HepG2 (cell line): ENCODE measurements at regions not wholly inside any gene's neighbourhood (a gene's known extent, or its start where the extent isn't known, plus 50 kb on each side); places are given as distances from the start of the nearest gene placed in this dataset.
A peak's percentile ranks its signal among the peaks of the same experiment; 100 is the strongest.

Experiments used
- ATAC-seq: fragments of 200-7000 bp; cut with Tn5 transposase; 3 replicates; pipeline ENCODE4 v1.9.1; 2020; ENCODE audit warnings: mild to moderate bottlenecking, moderate library complexity
- BruUV-seq: library from RNA; stranded (reverse); fragments of 400-500 nt; replicated peaks from 2 replicates; lab custom pipeline; 2021; lab: Mats Ljungman, UMichigan
- CTCF ChIA-PET: fragments of 300-600 bp; formaldehyde crosslinking; extraction: SDS; loops from one replicate; lab custom pipeline; 2021; ENCODE audit warnings: low total read pairs, inconsistent platforms, low intra/inter-chr PET ratio; lab: Yijun Ruan, JAX
- POLR2A ChIA-PET: fragments of 350-600 bp; sonication (Branson Sonifier 250); formaldehyde crosslinking; loops from one replicate; lab custom pipeline; 2020; ENCODE audit warnings: antibody characterized with exemption, inconsistent platforms; lab: Yijun Ruan, JAX
- DNase-seq: peaks from one replicate; pipeline ENCODE4 v3.0.0-alpha.2; 2015; ENCODE audit warnings: low spot score
- FAIRE-seq: peaks from 3 replicates; lab custom pipeline; 2011; peaks lifted over from hg19 to GRCh38; lab: Jason Lieb, UNC
- H2AFZ ChIP-seq: one replicate; pipeline ENCODE4 v1.6.1; 2011; ENCODE audit warnings: low read length, inconsistent platforms
- H3K27ac ChIP-seq: fragments of 300-600 bp; 3 replicates; pipeline ENCODE4 v1.8.0; 2011; ENCODE audit warnings: mixed run types, mild to moderate bottlenecking, mixed read lengths, low read length, inconsistent platforms; ENCODE audit not compliant: insufficient read depth; ENCODE audit errors: extremely low read length
- H3K27me3 ChIP-seq, 2 experiments: fragments of 200-600 bp in 1 of 2; 2 replicates in 1 of 2; 3 replicates in 1 of 2; pipeline versions ENCODE4 v1.6.0 to v1.8.0; 2011; ENCODE audit warnings: low read length in 2 of 2, mild to moderate bottlenecking in 2 of 2, moderate library complexity in 2 of 2, inconsistent platforms in 1 of 2; ENCODE audit not compliant: insufficient read depth in 2 of 2, control insufficient read depth in 1 of 2
- H3K36me3 ChIP-seq, 2 experiments: fragments of 200-600 bp in 1 of 2; replicated peaks in 1 of 2; 2 replicates in 1 of 2; 3 replicates in 1 of 2; pipeline versions ENCODE4 v1.5.1 to v1.8.0; 2011; ENCODE audit warnings: low read length in 2 of 2, inconsistent platforms in 1 of 2; ENCODE audit not compliant: insufficient read depth in 2 of 2, control insufficient read depth in 1 of 2
- H3K4me1 ChIP-seq: 2 replicates; pipeline ENCODE4 v1.5.1; 2012; ENCODE audit warnings: low read length, inconsistent platforms; ENCODE audit not compliant: insufficient read depth
- H3K4me2 ChIP-seq: 2 replicates; pipeline ENCODE4 v1.6.0; 2011; ENCODE audit warnings: low read depth, low read length, inconsistent platforms
- H3K4me3 ChIP-seq, 3 experiments: fragments of 200-600 bp in 1 of 3; sonication (generic), shearing (Covaris generic) in 1 of 3; replicated peaks in 1 of 3; 2 replicates each; pipeline ENCODE4 v1.5.1; 2011 to 2016; ENCODE audit warnings: low read length in 3 of 3, inconsistent platforms in 2 of 3, low read depth in 2 of 3, mild to moderate bottlenecking in 2 of 3, control low read depth in 1 of 3, mixed read lengths in 1 of 3; ENCODE audit not compliant: insufficient read depth in 1 of 3
- H3K79me2 ChIP-seq: one replicate; pipeline ENCODE4 v1.6.1; 2011; ENCODE audit warnings: low read length, inconsistent platforms; ENCODE audit not compliant: insufficient read depth
- H3K9ac ChIP-seq: 2 replicates; pipeline ENCODE4 v1.6.0; 2011; ENCODE audit warnings: mild to moderate bottlenecking, low read depth, low read length, inconsistent platforms; ENCODE audit not compliant: insufficient read depth
- H3K9me3 ChIP-seq: 2 replicates; pipeline ENCODE4 v1.5.1; 2012; ENCODE audit warnings: mild to moderate bottlenecking, low read length
- H4K20me1 ChIP-seq: 2 replicates; pipeline ENCODE4 v1.6.0; 2011; ENCODE audit warnings: inconsistent platforms, mild to moderate bottlenecking, low read length, moderate library complexity; ENCODE audit not compliant: insufficient read depth
- CREBL2 ChIP-seq: sonication (generic); formaldehyde crosslinking; IDR thresholded peaks from 2 replicates; pipeline ENCODE4 v1.8.1; 2023; ENCODE audit warnings: missing genetic modification reagents, mild to moderate bottlenecking, borderline replicate concordance
- HNF4G ChIP-seq, 2 experiments: sonication (generic) in 1 of 2; formaldehyde crosslinking in 1 of 2; IDR thresholded peaks; 2 replicates each; pipeline versions ENCODE4 v1.4.0 to v1.6.1; 2011 to 2020; ENCODE audit warnings: borderline replicate concordance in 2 of 2, low read depth in 2 of 2, mild to moderate bottlenecking in 2 of 2, low read length in 1 of 2, missing genetic modification reagents in 1 of 2, moderate library complexity in 1 of 2
- HOMEZ ChIP-seq: IDR thresholded peaks from 2 replicates; pipeline ENCODE4 v1.6.1; 2016; ENCODE audit warnings: low read depth
- MTA3 ChIP-seq: sonication (generic); formaldehyde crosslinking; IDR thresholded peaks from 2 replicates; pipeline ENCODE4 v1.4.0; 2020; ENCODE audit warnings: missing genetic modification reagents
- SIX4 ChIP-seq: sonication (generic); formaldehyde crosslinking; IDR thresholded peaks from 2 replicates; pipeline ENCODE4 v1.4.0; 2020; ENCODE audit warnings: missing genetic modification reagents
- ZBTB21 ChIP-seq: sonication (generic); formaldehyde crosslinking; IDR thresholded peaks from 2 replicates; pipeline ENCODE4 v1.4.0; 2020; ENCODE audit warnings: missing genetic modification reagents
- ZIK1 ChIP-seq: sonication (generic); formaldehyde crosslinking; IDR thresholded peaks from 2 replicates; pipeline ENCODE4 v1.5.0; 2020; ENCODE audit warnings: mild to moderate bottlenecking, low read depth, missing genetic modification reagents, borderline replicate concordance
- WGBS: methylation state at CpG from one replicate; pipeline ENCODE4 v1.1.6; 2017; ENCODE audit warnings: low lambda C conversion rate; 5-methylcytosine and 5-hydroxymethylcytosine counted together
- in situ Hi-C: cut with HindIII; loops from 2 replicates; pipeline ENCODE4 v1.10.0; 2017; ENCODE audit warnings: low pct_unique_long_range_greater_than_20kb; ENCODE audit not compliant: extremely low pct_ligation_motif_present
- intact Hi-C: fragments of 100-400 bp; cut with micrococcal nuclease; formaldehyde crosslinking; loops from one replicate; pipeline ENCODE4 v1.10.0; 2022; ENCODE audit not compliant: unreplicated experiment

- Histone ChIP-seq H3K4me2 (no peak overlapping the region), H3K9me3 (no peaks in the 10 kb centered on the region), H3K79me2 (no peaks in the 10 kb centered on the region), H3K27ac (no peak overlapping the region), H3K9ac (no peak overlapping the region), H3K4me3 (no peak overlapping the region), H2AFZ (peak overlapping the region; percentile 38), H3K36me3 (no peaks in the 10 kb centered on the region), H4K20me1 (no peaks in the 10 kb centered on the region), H3K27me3 (no peaks in the 10 kb centered on the region), H3K4me1 (peaks cover 38% of the 10 kb centered on the region)
- TF ChIP-seq ZIK1 (CRISPR knock-in tag) (no peak), ZBTB21 (no peak), HNF4G (IDR thresholded peaks at IDR 0.05; ENCODE audit: borderline replicate concordance, low read depth, low read length) (no peak), HNF4G (CRISPR knock-in tag; IDR thresholded peaks at IDR 0.05; ENCODE audit: borderline replicate concordance, low read depth) (no peak), SIX4 (CRISPR knock-in tag) (no peak), CREBL2 (CRISPR knock-in tag) (no peak), MTA3 (CRISPR knock-in tag) (no peak), HOMEZ (no peak)
- in situ Hi-C loops (no loop called here), intact Hi-C loops (no loop called here)
- no TSS peak for BruUV-seq
- POLR2A ChIA-PET: interaction anchor here (0.9 kb wide), 1 partner anchor 29 kb away, joined by 3 read pairs; no protein-coding TSS in a partner anchor
- CTCF ChIA-PET: no interaction called here
- 98% methylated on average over 3 of the region's 3 CpGs for WGBS
- DNase-seq: no peak
- ATAC-seq: no peak
- FAIRE-seq: no peak
These were observed 55.3 kb upstream of the ALDH1A1 start for GRCh38 chr9:73007966-73008672.
